Spleen (tissue), 11 donors: ENCODE measurements at regions not wholly inside any gene's neighbourhood (a gene's known extent, or its start where the extent isn't known, plus 50 kb on each side); places are given as distances from the start of the nearest gene placed in this dataset.

Experiments used
- DNase-seq: peaks from one replicate; pipeline ENCODE4 v3.0.0-alpha.2; 2020
- H3K27ac ChIP-seq, 8 donors: fragments of 200-600 bp; sonication (generic) in 7 of 8; 1 replicate in 4 of 8; 2 replicates in 4 of 8; pipeline versions ENCODE4 v1.5.0 to v1.8.0; 2016 to 2021; ENCODE audit warnings: inconsistent platforms in 4 of 8, mild to moderate bottlenecking in 4 of 8, moderate library complexity in 1 of 8
- H3K27me3 ChIP-seq, 7 donors: fragments of 200-600 bp; sonication (generic) in 6 of 7; replicated peaks in 1 of 7; 1 replicate in 4 of 7; 2 replicates in 3 of 7; pipeline versions ENCODE4 v1.5.0 to v1.8.0; 2016 to 2021; ENCODE audit warnings: inconsistent platforms in 3 of 7, mild to moderate bottlenecking in 1 of 7
- H3K36me3 ChIP-seq, 6 donors: fragments of 200-600 bp; sonication (generic) in 5 of 6; 1 replicate in 4 of 6; 2 replicates in 2 of 6; pipeline versions ENCODE4 v1.5.0 to v1.8.0; 2016 to 2021; ENCODE audit warnings: inconsistent platforms in 2 of 6
- H3K4me1 ChIP-seq, 6 donors: fragments of 200-600 bp; sonication (generic) in 5 of 6; 1 replicate in 3 of 6; 2 replicates in 3 of 6; pipeline versions ENCODE4 v1.5.0 to v1.8.0; 2016 to 2021; ENCODE audit warnings: inconsistent platforms in 3 of 6
- H3K4me3 ChIP-seq, 8 donors: fragments of 200-600 bp; sonication (generic) in 7 of 8; 1 replicate in 4 of 8; 2 replicates in 4 of 8; pipeline versions ENCODE4 v1.5.0 to v1.8.0; 2016 to 2021; ENCODE audit warnings: inconsistent platforms in 4 of 8, mild to moderate bottlenecking in 4 of 8, moderate library complexity in 2 of 8
- H3K9me3 ChIP-seq, 8 donors: fragments of 200-600 bp; sonication (generic) in 7 of 8; 1 replicate in 4 of 8; 2 replicates in 4 of 8; pipeline versions ENCODE4 v1.5.0 to v1.8.0; 2016 to 2021; ENCODE audit warnings: inconsistent platforms in 4 of 8
- CTCF ChIP-seq, 11 experiments: fragments of 200-600 bp in 7 of 11; fragments of 450-650 bp in 4 of 11; sonication (generic) in 4 of 11; IDR thresholded peaks in 8 of 11; conservative IDR thresholded peaks in 3 of 11; 1 replicate in 7 of 11; 2 replicates in 4 of 11; pipeline versions ENCODE4 v1.4.0 to v1.8.0; 2016 to 2021; ENCODE audit warnings: antibody characterized with exemption in 11 of 11, inconsistent platforms in 4 of 11, mild to moderate bottlenecking in 1 of 11
- POLR2A ChIP-seq, 3 donors: fragments of 450-650 bp; IDR thresholded peaks; one replicate each; pipeline ENCODE4 v1.5.1; 2017; ENCODE audit warnings: antibody characterized with exemption in 3 of 3, mild to moderate bottlenecking in 1 of 3
- POLR2AphosphoS5 ChIP-seq, 3 donors: sonication (generic); formaldehyde crosslinking; IDR thresholded peaks; one replicate each; pipeline ENCODE4 v1.5.1; 2017; ENCODE audit warnings: antibody characterized with exemption in 3 of 3
- WGBS, 5 donors: extraction: QIAGEN DNeasy Blood & Tissue Kit in 3 of 5; methylation state at CpG; one replicate each; pipeline versions ENCODE4 v1.1.5 to v1.1.7; 2013 to 2018; 5-methylcytosine and 5-hydroxymethylcytosine counted together
- intact Hi-C: fragments of 100-400 bp; cut with DNase I; formaldehyde crosslinking; loops from one replicate; pipeline ENCODE4 v1.15.0; 2023; ENCODE audit warnings: low total_unique reads
- donor health status: healthy with polysubstance abuse.
- donor health status: DM: no; HTN: no; CAD: no; lungs with moderate emphysema.
- donor health status: DM: no; HTN: no; CAD: no.
- donor health status: Bipolar disorder and iron deficiency.
- donor health status: healthy.
- donor health status: DM: no; HTN: no; CAD: no.
- donor health status: DM: yes; HTN: yes; CAD: no.

DNA sequence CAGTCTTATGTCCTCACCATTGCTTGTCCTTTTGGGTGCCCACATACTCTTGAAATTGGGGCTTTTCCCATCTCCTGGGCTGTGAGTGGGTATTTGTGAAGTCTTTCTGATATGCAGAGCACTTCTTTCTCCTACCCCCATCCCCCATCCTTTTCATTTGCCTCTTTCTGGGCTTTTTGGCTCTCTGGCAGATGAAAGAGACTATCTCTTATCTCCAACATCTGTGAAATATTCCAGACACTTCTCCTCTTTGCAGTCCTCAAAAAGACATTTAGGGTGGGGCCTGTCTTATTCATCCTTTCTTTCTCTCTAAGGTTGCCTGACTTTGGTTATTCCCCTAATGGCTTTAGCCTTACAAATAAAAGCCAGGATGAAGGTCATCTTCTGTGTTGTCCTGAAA, 462.2 kb upstream of the MKI67 start:
- Histone ChIP-seq H3K27me3 (peaks cover 0 to 8% (median 0%) of the 10 kb centered on the region in 7 donors), H3K9me3 (peaks cover 0 to 6% (median 0%) of the 10 kb centered on the region in 8 donors), H3K27ac (no peak overlapping the region), H3K36me3 (no peaks in the 10 kb centered on the region), H3K4me3 (no peak overlapping the region), H3K4me1 (no peaks in the 10 kb centered on the region)
- intact Hi-C loops, result no loop called here
- TF ChIP-seq CTCF (IDR thresholded peaks at IDR 0.05 in 8 of 11, conservative IDR thresholded peaks at IDR 0.05 in 3 of 11), result no peak
- no peak for TF ChIP-seq POLR2AphosphoS5 (IDR thresholded peaks at IDR 0.05)
- no peak for TF ChIP-seq POLR2A (IDR thresholded peaks at IDR 0.05)
- DNase-seq, result no peak

DNA sequence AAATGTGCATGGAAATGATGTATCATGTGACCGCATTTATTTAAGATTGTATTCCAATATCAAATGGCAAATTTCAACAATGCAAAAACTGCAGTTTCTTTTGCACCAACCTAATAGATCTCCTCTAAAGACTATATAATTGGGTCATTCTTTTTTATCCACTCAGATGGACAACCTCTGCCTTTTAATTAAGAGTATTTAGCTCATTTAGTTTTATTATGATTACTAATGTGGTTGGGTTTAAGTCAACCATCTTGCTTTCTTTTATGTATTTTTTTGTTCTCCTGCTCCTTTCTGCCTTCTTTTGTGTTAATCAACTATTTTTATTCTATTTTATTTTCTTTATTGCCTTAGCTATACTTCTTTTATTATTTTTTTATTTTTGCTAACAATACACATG, 468.5 kb upstream of the MKI67 start:
- no peaks in the 10 kb centered on the region for H3K4me1 ChIP-seq
- no peak overlapping the region for H3K4me3 ChIP-seq
- no peaks in the 10 kb centered on the region for H3K27me3 ChIP-seq
- no peaks in the 10 kb centered on the region for H3K36me3 ChIP-seq
- peaks cover 0 to 14% (median 1%) of the 10 kb centered on the region in 8 donors for H3K9me3 ChIP-seq
- DNase-seq, result no peak
- 92 to 98% (median 96%) methylated on average over 1 of the region's 1 CpG for WGBS, 5 donors
- TF ChIP-seq CTCF (IDR thresholded peaks at IDR 0.05 in 8 of 11, conservative IDR thresholded peaks at IDR 0.05 in 3 of 11) (no peak), POLR2AphosphoS5 (IDR thresholded peaks at IDR 0.05) (no peak), POLR2A (IDR thresholded peaks at IDR 0.05) (no peak)
- no peak overlapping the region for H3K27ac ChIP-seq
- intact Hi-C loops, result no loop called here

GRCh38 chr10:128596906-128597305, 470.7 kb upstream of the MKI67 start:
- no peaks in the 10 kb centered on the region for H3K27me3 ChIP-seq
- intact Hi-C loops, result no loop called here
- H3K4me1 ChIP-seq, result no peaks in the 10 kb centered on the region
- TF ChIP-seq POLR2A (IDR thresholded peaks at IDR 0.05) (no peak), CTCF (IDR thresholded peaks at IDR 0.05 in 8 of 11, conservative IDR thresholded peaks at IDR 0.05 in 3 of 11) (no peak), POLR2AphosphoS5 (IDR thresholded peaks at IDR 0.05) (no peak)
- H3K27ac ChIP-seq, result no peak overlapping the region
- H3K9me3 ChIP-seq, result peaks cover 0 to 14% (median 1%) of the 10 kb centered on the region in 8 donors
- DNase-seq, result no peak
- H3K36me3 ChIP-seq, result no peaks in the 10 kb centered on the region
- H3K4me3 ChIP-seq, result no peak overlapping the region
- 67 to 85% (median 74%) methylated on average over 4 of the region's 4 CpGs for WGBS, 5 donors

- TF ChIP-seq CTCF (IDR thresholded peaks at IDR 0.05 in 8 of 11, conservative IDR thresholded peaks at IDR 0.05 in 3 of 11), result no peak
- TF ChIP-seq POLR2A (IDR thresholded peaks at IDR 0.05), result no peak
- no peak for TF ChIP-seq POLR2AphosphoS5 (IDR thresholded peaks at IDR 0.05)
- Histone ChIP-seq H3K27ac (no peak overlapping the region), H3K4me3 (no peak overlapping the region), H3K27me3 (no peaks in the 10 kb centered on the region), H3K4me1 (no peaks in the 10 kb centered on the region), H3K36me3 (no peaks in the 10 kb centered on the region), H3K9me3 (peaks cover 0 to 14% (median 1%) of the 10 kb centered on the region in 8 donors)
- WGBS, 5 donors, result 74 to 86% (median 76%) methylated on average over 2 of the region's 2 CpGs
- intact Hi-C loops, result no loop called here
- DNase-seq, result no peak
Observed at GRCh38 chr10:128599030-128599429, 472.8 kb upstream of the MKI67 start.
